B cell (primary cell): ENCODE measurements at regions not wholly inside any gene's neighbourhood (a gene's known extent, or its start where the extent isn't known, plus 50 kb on each side); places are given as distances from the start of the nearest gene placed in this dataset.

Experiments
- CTCF ChIP-seq: fragments of 200-600 bp; IDR thresholded peaks from one replicate; pipeline ENCODE4 v1.8.0; 2022; ENCODE audit warnings: antibody characterized with exemption, mild to moderate bottlenecking
- EZH2 ChIP-seq: IDR thresholded peaks from 2 replicates; pipeline ENCODE4 v1.6.1; 2012; ENCODE audit warnings: borderline replicate concordance, low read depth, mild to moderate bottlenecking, moderate library complexity, low read length; ENCODE audit not compliant: insufficient read depth, poor library complexity, severe bottlenecking

GRCh38 chr14:45519766-45520165, 266.8 kb upstream of the MIS18BP1 start:
- no peak for TF ChIP-seq CTCF
- no peak for TF ChIP-seq EZH2
